Smooth muscle cell (in vitro differentiated cells): ENCODE measurements at regions not wholly inside any gene's neighbourhood (a gene's known extent, or its start where the extent isn't known, plus 50 kb on each side); places are given as distances from the start of the nearest gene placed in this dataset.

ENCODE experiments used
- DNase-seq: peaks from one replicate; lab custom pipeline; 2025; ENCODE audit not compliant: unreplicated experiment; lab: John Stamatoyannopoulos, UW
- H2AFZ ChIP-seq: fragments of 200-600 bp; sonication (generic); 2 replicates; pipeline ENCODE4 v1.6.0; 2016; ENCODE audit warnings: antibody characterized with exemption, low read depth, mild to moderate bottlenecking
- H3F3A ChIP-seq: fragments of 200-600 bp; sonication (generic); 2 replicates; pipeline ENCODE4 v1.6.0; 2017; ENCODE audit warnings: antibody characterized with exemption, low read depth
- H3K27ac ChIP-seq: fragments of 200-600 bp; sonication (generic); 2 replicates; pipeline ENCODE4 v1.5.1; 2016; ENCODE audit warnings: low read depth, mild to moderate bottlenecking
- H3K27me3 ChIP-seq: fragments of 200-600 bp; sonication (generic); 2 replicates; pipeline ENCODE4 v1.6.1; 2016; ENCODE audit warnings: low read depth, mild to moderate bottlenecking
- H3K36me3 ChIP-seq: fragments of 200-600 bp; sonication (generic); 2 replicates; pipeline ENCODE4 v1.5.1; 2016; ENCODE audit warnings: low read depth
- H3K4me1 ChIP-seq: fragments of 200-600 bp; sonication (generic); 2 replicates; pipeline ENCODE4 v1.5.1; 2016; ENCODE audit warnings: low read depth
- H3K4me2 ChIP-seq: fragments of 200-600 bp; sonication (generic); 2 replicates; pipeline ENCODE4 v1.6.0; 2016; ENCODE audit warnings: mild to moderate bottlenecking
- H3K4me3 ChIP-seq: fragments of 200-600 bp; sonication (generic); 2 replicates; pipeline ENCODE4 v1.5.1; 2016; ENCODE audit warnings: mild to moderate bottlenecking
- H3K79me2 ChIP-seq: fragments of 200-600 bp; sonication (generic); 2 replicates; pipeline ENCODE4 v1.6.0; 2016; ENCODE audit warnings: low read depth, mild to moderate bottlenecking
- H3K9ac ChIP-seq: fragments of 200-600 bp; sonication (generic); 2 replicates; pipeline ENCODE4 v1.6.0; 2016; ENCODE audit warnings: low read depth
- H3K9me3 ChIP-seq: fragments of 200-600 bp; sonication (generic); replicated peaks from 2 replicates; pipeline ENCODE4 v1.5.1; 2016; ENCODE audit warnings: low read depth
- H4K20me1 ChIP-seq: fragments of 200-600 bp; sonication (generic); 2 replicates; pipeline ENCODE4 v1.6.0; 2016; ENCODE audit warnings: low read depth
- WGBS: methylation state at CpG from one replicate; pipeline ENCODE4 v1.1.7; 2016; ENCODE audit warnings: low lambda C conversion rate; 5-methylcytosine and 5-hydroxymethylcytosine counted together
- TF ChIP-seq, protein P1 (sequence below): fragments of 200-600 bp; sonication (generic); IDR thresholded peaks from 2 replicates; pipeline ENCODE4 v1.5.1; 2017; ENCODE audit warnings: borderline replicate concordance, mild to moderate bottlenecking, antibody characterized with exemption; ENCODE audit not compliant: insufficient read depth, poor library complexity, severe bottlenecking

DNA sequence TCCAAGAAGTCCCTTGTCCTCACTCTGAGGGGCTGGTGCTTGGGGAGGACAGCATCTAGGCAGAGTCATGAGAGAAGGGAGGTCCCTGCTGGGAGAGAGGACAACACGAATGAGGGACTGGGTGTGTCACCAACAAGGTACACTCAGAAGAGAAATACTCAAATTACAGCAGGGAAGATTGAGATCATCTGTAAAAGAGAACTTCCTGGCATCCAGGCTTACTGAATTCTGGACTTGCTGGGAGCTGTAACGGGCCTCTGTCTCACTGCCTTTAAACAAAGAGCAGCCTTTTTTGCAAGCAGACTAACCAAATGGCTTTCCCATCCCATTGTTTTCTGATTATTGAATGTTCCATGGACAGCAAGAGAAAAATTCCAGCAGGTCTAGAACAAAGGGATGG lies 195.7 kb upstream of the RAB4A start:
- H3K4me1 ChIP-seq = peaks cover 8% of the 10 kb centered on the region
- no peak for DNase-seq
- H3K36me3 ChIP-seq = no peaks in the 10 kb centered on the region
- H3K27me3 ChIP-seq = no peaks in the 10 kb centered on the region
- H3K9ac ChIP-seq = no peak overlapping the region
- no peak overlapping the region for H3K27ac ChIP-seq
- H3K9me3 ChIP-seq = no peaks in the 10 kb centered on the region
- no peak overlapping the region for H3K4me3 ChIP-seq
- H3F3A ChIP-seq = no peaks in the 10 kb centered on the region
- TF ChIP-seq, protein P1, sequence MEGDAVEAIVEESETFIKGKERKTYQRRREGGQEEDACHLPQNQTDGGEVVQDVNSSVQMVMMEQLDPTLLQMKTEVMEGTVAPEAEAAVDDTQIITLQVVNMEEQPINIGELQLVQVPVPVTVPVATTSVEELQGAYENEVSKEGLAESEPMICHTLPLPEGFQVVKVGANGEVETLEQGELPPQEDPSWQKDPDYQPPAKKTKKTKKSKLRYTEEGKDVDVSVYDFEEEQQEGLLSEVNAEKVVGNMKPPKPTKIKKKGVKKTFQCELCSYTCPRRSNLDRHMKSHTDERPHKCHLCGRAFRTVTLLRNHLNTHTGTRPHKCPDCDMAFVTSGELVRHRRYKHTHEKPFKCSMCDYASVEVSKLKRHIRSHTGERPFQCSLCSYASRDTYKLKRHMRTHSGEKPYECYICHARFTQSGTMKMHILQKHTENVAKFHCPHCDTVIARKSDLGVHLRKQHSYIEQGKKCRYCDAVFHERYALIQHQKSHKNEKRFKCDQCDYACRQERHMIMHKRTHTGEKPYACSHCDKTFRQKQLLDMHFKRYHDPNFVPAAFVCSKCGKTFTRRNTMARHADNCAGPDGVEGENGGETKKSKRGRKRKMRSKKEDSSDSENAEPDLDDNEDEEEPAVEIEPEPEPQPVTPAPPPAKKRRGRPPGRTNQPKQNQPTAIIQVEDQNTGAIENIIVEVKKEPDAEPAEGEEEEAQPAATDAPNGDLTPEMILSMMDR = no peak
- no peaks in the 10 kb centered on the region for H4K20me1 ChIP-seq
- H2AFZ ChIP-seq = no peak overlapping the region
- WGBS = 46% methylated on average over 2 of the region's 2 CpGs
- H3K79me2 ChIP-seq = no peaks in the 10 kb centered on the region
- no peak overlapping the region for H3K4me2 ChIP-seq

DNA sequence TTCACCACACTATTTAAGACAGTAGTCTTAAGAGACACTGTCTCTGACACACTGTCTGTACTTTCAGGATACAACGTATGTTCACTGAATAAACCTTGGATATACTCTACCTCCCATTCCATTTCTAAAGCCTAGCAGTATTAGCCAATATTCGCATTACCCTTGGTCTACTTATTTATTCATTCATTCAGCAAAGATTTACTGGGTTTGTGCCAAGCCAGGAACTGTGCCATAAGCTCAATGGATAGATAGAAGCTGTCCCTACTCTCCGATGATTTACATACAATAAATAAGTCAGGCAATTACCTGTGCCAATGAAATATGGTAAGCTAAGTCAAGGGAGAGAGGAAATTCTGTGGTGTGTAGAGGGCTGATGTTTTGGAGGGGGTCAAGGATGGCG lies 195.2 kb upstream of the RAB4A start:
- Histone ChIP-seq H3K9me3 (no peaks in the 10 kb centered on the region), H3F3A (no peaks in the 10 kb centered on the region), H2AFZ (no peak overlapping the region), H3K4me2 (no peak overlapping the region), H3K27me3 (no peaks in the 10 kb centered on the region), H3K9ac (no peak overlapping the region), H3K4me1 (peaks cover 8% of the 10 kb centered on the region), H3K79me2 (no peaks in the 10 kb centered on the region), H3K4me3 (no peak overlapping the region), H3K36me3 (no peaks in the 10 kb centered on the region), H3K27ac (no peak overlapping the region), H4K20me1 (no peaks in the 10 kb centered on the region)
- 97% methylated on average over 4 of the region's 4 CpGs for WGBS
- no peak for DNase-seq
- TF ChIP-seq, protein P1 = no peak

DNA sequence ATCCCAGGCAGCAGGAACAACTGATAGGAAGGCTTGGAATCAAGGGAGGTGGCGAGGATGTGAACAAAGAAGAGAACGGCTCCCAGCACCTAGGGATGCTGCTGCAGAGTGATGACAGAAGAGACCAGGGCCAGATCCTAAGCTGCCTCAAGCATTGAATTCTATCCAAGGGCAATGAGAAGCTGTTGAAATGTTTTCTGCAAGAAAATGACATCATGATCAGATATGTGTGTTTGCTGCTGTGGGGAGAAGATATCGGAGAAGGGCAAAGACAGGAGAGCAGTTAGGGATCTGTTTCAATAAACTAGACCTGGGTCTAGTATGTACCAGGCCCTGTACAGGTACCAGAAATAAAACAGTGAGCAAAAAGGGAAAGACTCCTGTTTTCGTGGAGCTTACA lies 194.7 kb upstream of the RAB4A start:
- H3K9ac ChIP-seq = no peak overlapping the region
- H3K36me3 ChIP-seq = no peaks in the 10 kb centered on the region
- no peak overlapping the region for H3K4me3 ChIP-seq
- no peaks in the 10 kb centered on the region for H3K79me2 ChIP-seq
- H3K27ac ChIP-seq = no peak overlapping the region
- no peaks in the 10 kb centered on the region for H3F3A ChIP-seq
- H2AFZ ChIP-seq = no peak overlapping the region
- no peak for DNase-seq
- H4K20me1 ChIP-seq = no peaks in the 10 kb centered on the region
- 89% methylated on average over 4 of the region's 4 CpGs for WGBS
- TF ChIP-seq, protein P1 = no peak
- no peaks in the 10 kb centered on the region for H3K27me3 ChIP-seq
- H3K4me2 ChIP-seq = no peak overlapping the region
- H3K4me1 ChIP-seq = peaks cover 4% of the 10 kb centered on the region
- no peaks in the 10 kb centered on the region for H3K9me3 ChIP-seq

DNA sequence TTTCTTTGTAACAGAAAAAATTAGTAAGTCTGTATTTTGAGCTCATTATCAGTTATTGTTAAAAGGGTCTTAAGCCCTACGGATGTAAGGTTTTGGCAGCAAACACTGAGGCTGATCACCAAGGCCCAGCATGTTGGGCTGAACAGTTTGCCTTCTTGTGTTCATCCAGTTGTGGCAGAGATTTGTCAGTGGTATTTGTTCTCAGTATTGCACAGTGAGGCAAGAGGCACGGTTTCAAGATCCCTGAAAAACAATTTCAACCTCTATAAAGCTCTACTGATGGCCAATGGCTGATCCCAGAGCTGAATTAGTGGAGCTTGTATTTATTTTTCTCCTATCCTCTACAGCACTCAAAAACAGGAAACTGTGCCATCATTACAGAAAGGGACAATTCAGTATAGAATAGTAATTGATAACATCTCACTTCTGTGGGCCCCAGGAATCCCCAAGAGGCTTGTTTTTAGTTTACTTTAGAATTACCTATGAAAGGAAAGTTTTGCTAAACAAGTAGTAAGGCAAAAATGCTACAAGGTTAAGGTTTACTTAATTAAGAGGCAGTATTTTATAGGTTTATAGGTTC lies 191.8 kb upstream of the RAB4A start:
- Histone ChIP-seq H3K4me2 (no peak overlapping the region), H3K36me3 (no peaks in the 10 kb centered on the region), H3K9me3 (no peaks in the 10 kb centered on the region), H3K4me1 (no peaks in the 10 kb centered on the region), H3K4me3 (no peak overlapping the region), H3K27me3 (no peaks in the 10 kb centered on the region), H4K20me1 (no peaks in the 10 kb centered on the region), H3F3A (no peaks in the 10 kb centered on the region), H2AFZ (no peak overlapping the region), H3K9ac (no peak overlapping the region), H3K27ac (no peak overlapping the region), H3K79me2 (no peaks in the 10 kb centered on the region)
- 61% methylated on average over 2 of the region's 2 CpGs for WGBS
- TF ChIP-seq, protein P1 = no peak
- DNase-seq = no peak
